ENCODE measurements at regions not wholly inside any gene's neighbourhood (a gene's known extent, or its start where the extent isn't known, plus 50 kb on each side); places are given as distances from the start of the nearest gene placed in this dataset.

DNA sequence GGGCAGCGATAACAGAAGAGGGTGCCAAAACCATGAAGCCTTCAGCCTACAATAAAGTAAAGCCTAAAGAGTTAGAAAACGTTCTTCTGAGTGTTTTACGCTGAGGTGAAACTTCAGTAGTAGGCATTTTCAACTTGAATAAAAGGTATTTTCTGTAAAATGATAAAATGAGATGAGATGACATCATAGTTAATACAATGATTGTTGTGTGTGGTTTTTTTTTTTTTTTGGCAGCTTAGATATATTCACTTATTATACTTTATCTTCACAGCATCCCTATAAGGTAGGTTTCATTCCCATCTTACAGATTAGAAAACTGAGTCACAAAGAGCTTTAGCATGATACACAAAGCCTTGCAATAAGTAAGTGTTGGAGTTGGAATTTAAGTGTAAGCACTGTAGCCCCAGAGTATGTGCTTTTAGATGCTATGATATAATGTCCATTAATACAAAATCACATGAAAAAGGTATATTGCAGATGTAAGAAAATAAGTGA lies 291.9 kb upstream of the GRM7 start:
- Histone ChIP-seq H3K4me3 (no peak overlapping the region), H3K9me3 (no peaks in the 10 kb centered on the region), H3K36me3 (no peaks in the 10 kb centered on the region), H3K27ac (no peak overlapping the region), H3K4me1 (no peaks in the 10 kb centered on the region), H3K27me3 (no peaks in the 10 kb centered on the region)
- DNase-seq (no peak), ATAC-seq (no peak)
- intact Hi-C loops (cut with DNase I), result no loop called here
- TF ChIP-seq, protein P1, sequence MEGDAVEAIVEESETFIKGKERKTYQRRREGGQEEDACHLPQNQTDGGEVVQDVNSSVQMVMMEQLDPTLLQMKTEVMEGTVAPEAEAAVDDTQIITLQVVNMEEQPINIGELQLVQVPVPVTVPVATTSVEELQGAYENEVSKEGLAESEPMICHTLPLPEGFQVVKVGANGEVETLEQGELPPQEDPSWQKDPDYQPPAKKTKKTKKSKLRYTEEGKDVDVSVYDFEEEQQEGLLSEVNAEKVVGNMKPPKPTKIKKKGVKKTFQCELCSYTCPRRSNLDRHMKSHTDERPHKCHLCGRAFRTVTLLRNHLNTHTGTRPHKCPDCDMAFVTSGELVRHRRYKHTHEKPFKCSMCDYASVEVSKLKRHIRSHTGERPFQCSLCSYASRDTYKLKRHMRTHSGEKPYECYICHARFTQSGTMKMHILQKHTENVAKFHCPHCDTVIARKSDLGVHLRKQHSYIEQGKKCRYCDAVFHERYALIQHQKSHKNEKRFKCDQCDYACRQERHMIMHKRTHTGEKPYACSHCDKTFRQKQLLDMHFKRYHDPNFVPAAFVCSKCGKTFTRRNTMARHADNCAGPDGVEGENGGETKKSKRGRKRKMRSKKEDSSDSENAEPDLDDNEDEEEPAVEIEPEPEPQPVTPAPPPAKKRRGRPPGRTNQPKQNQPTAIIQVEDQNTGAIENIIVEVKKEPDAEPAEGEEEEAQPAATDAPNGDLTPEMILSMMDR (IDR thresholded peaks at IDR 0.05), result no peak

DNA sequence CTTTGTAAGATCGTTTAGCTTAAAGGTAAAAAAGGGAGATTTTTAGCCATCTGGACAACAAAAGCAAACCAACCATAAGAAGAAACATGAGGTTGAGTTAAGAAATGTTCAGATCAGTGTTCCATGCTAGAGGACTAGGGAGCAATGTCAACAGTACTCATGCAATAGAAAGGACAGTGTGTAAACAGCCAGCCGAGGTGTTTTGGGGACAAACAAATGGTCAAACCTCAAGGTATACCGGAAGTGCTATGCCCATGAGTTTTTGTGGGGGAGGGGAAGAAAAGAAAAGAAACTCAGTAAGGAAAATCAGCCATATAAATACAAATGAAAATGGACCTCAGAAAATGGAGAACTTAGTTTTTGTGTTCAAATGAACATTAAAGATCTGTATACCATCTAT lies 289.5 kb upstream of the GRM7 start:
- Histone ChIP-seq H3K4me1 (no peaks in the 10 kb centered on the region), H3K4me3 (no peak overlapping the region), H3K36me3 (no peaks in the 10 kb centered on the region), H3K9me3 (peaks cover 0 to 4% of the 10 kb centered on the region in 2 donors), H3K27ac (no peak overlapping the region), H3K27me3 (no peaks in the 10 kb centered on the region)
- no peak for ATAC-seq
- intact Hi-C loops (cut with DNase I), result no loop called here
- TF ChIP-seq, protein P1 (IDR thresholded peaks at IDR 0.05), result no peak
- no peak for DNase-seq

DNA sequence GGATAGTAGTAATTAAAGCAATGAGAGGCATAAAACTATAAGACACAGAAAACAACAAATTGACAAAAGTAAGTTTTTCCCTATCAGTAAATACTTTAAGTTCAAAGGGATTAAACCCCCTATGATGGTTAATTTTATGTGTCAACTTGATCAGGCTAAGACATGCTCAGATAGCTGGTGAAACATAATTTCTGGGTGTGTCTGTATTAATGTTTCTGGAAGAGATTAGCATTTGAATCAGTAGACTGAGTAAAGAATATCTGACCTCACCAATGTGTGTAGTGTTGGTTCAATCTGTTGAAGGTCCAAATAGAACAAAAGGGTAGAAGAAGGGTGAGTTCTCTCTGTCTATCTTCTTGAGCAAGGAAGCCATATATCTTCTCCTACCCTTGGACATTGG lies 283.3 kb upstream of the GRM7 start:
- H3K4me1 ChIP-seq, result no peaks in the 10 kb centered on the region
- no peaks in the 10 kb centered on the region for H3K36me3 ChIP-seq
- H3K27me3 ChIP-seq, result no peaks in the 10 kb centered on the region
- DNase-seq (no peak), ATAC-seq (no peak)
- H3K4me3 ChIP-seq, result no peak overlapping the region
- TF ChIP-seq, protein P1 (IDR thresholded peaks at IDR 0.05), result no peak
- peaks cover 0 to 6% of the 10 kb centered on the region in 2 donors for H3K9me3 ChIP-seq
- intact Hi-C loops (cut with DNase I), result no loop called here
- no peak overlapping the region for H3K27ac ChIP-seq

DNA sequence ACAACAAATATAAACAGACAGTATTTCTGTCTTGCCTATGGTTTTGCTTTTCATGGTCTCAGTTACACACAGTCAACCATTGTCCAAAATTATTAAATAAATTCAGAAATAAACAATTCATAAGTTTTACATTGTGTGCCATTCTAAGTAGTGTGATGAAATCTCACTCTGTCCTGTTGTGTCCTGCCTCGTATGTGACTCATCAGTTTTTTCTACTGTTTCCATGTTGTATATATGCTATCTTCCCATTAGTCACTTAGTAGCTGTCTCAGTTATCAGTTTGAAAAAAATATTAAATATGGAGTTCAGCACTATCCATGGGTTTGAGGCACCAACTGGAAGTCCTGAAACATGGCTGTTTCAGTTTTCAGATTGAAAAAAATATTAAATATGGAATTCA lies 282.4 kb upstream of the GRM7 start:
- Histone ChIP-seq H3K27me3 (no peaks in the 10 kb centered on the region), H3K27ac (no peak overlapping the region), H3K4me3 (no peak overlapping the region), H3K4me1 (no peaks in the 10 kb centered on the region), H3K36me3 (no peaks in the 10 kb centered on the region), H3K9me3 (peaks cover 0 to 6% of the 10 kb centered on the region in 2 donors)
- intact Hi-C loops (cut with DNase I), result no loop called here
- TF ChIP-seq, protein P1 (IDR thresholded peaks at IDR 0.05), result no peak
- DNase-seq (no peak), ATAC-seq (no peak)

DNA sequence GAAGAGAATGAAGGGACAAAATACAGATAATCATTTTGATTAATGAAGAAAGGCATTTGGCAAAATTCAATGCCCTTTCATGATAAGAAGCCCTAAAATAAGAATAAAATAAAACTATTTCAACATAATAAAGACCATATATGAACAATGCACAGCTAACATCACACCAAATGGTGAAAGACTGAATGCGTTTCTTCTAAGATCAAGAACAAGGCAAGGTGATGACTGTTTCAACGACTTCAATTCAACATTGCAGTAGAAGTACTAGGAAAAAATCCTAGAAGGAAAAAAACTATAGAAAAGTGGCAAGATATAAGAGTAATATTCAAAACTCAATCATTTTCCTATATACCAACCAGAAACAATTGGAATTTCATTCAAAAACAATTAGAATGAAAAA lies 280.1 kb upstream of the GRM7 start:
- Histone ChIP-seq H3K4me1 (no peaks in the 10 kb centered on the region), H3K27ac (no peak overlapping the region), H3K36me3 (no peaks in the 10 kb centered on the region), H3K4me3 (no peak overlapping the region), H3K27me3 (no peaks in the 10 kb centered on the region), H3K9me3 (peaks cover 0 to 3% of the 10 kb centered on the region in 2 donors)
- TF ChIP-seq, protein P1 (IDR thresholded peaks at IDR 0.05), result no peak
- ATAC-seq (no peak), DNase-seq (no peak)
- intact Hi-C loops (cut with DNase I), result no loop called here
